ENCODE measurements at regions not wholly inside any gene's neighbourhood (a gene's known extent, or its start where the extent isn't known, plus 50 kb on each side); places are given as distances from the start of the nearest gene placed in this dataset.
A peak's percentile ranks its signal among the peaks of the same experiment; 100 is the strongest.

- H3K27me3 ChIP-seq (ENCODE audit: control insufficient read depth, insufficient read depth, low read length): no peaks in the 10 kb centered on the region
- DNase-seq (ENCODE audit: low read depth): peak; percentile 85
- no peaks in the 10 kb centered on the region for H3K36me3 ChIP-seq (ENCODE audit: control insufficient read depth, insufficient read depth, low read length)
- no peak overlapping the region for H3K4me3 ChIP-seq (ENCODE audit: low read depth, low read length)
- TF ChIP-seq, protein P1, sequence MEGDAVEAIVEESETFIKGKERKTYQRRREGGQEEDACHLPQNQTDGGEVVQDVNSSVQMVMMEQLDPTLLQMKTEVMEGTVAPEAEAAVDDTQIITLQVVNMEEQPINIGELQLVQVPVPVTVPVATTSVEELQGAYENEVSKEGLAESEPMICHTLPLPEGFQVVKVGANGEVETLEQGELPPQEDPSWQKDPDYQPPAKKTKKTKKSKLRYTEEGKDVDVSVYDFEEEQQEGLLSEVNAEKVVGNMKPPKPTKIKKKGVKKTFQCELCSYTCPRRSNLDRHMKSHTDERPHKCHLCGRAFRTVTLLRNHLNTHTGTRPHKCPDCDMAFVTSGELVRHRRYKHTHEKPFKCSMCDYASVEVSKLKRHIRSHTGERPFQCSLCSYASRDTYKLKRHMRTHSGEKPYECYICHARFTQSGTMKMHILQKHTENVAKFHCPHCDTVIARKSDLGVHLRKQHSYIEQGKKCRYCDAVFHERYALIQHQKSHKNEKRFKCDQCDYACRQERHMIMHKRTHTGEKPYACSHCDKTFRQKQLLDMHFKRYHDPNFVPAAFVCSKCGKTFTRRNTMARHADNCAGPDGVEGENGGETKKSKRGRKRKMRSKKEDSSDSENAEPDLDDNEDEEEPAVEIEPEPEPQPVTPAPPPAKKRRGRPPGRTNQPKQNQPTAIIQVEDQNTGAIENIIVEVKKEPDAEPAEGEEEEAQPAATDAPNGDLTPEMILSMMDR (IDR thresholded peaks at IDR 0.05; ENCODE audit: insufficient read depth, low read length, poor library complexity, severe bottlenecking): no peak
These were observed 260.6 kb upstream of the NECTIN3 start for GRCh38 chr3:110811050-110811449.

DNA sequence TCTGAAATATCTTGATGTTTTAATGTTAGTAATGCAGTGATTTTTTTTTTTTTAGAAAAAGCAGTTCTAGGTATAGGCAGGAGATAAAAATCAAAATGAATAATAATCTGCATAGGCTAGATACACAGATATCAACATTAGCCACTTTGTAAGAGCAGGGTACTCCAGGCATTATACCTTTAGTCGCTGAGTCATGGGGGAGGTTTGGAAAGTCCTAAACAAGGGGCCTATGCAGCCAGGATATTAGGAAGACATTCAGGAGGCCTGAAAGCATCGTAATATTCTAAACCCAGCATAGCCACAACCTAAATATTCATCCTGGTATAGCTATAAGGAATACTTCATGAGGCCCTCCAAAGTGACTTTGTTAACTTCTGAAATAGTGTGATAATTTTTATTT, 258.1 kb upstream of the NECTIN3 start:
- no peaks in the 10 kb centered on the region for H3K36me3 ChIP-seq (ENCODE audit: control insufficient read depth, insufficient read depth, low read length)
- DNase-seq (ENCODE audit: low read depth): no peak
- TF ChIP-seq, protein P1 (IDR thresholded peaks at IDR 0.05; ENCODE audit: insufficient read depth, low read length, poor library complexity, severe bottlenecking): no peak
- H3K4me3 ChIP-seq (ENCODE audit: low read depth, low read length): no peak overlapping the region
- H3K27me3 ChIP-seq (ENCODE audit: control insufficient read depth, insufficient read depth, low read length): no peaks in the 10 kb centered on the region

DNA sequence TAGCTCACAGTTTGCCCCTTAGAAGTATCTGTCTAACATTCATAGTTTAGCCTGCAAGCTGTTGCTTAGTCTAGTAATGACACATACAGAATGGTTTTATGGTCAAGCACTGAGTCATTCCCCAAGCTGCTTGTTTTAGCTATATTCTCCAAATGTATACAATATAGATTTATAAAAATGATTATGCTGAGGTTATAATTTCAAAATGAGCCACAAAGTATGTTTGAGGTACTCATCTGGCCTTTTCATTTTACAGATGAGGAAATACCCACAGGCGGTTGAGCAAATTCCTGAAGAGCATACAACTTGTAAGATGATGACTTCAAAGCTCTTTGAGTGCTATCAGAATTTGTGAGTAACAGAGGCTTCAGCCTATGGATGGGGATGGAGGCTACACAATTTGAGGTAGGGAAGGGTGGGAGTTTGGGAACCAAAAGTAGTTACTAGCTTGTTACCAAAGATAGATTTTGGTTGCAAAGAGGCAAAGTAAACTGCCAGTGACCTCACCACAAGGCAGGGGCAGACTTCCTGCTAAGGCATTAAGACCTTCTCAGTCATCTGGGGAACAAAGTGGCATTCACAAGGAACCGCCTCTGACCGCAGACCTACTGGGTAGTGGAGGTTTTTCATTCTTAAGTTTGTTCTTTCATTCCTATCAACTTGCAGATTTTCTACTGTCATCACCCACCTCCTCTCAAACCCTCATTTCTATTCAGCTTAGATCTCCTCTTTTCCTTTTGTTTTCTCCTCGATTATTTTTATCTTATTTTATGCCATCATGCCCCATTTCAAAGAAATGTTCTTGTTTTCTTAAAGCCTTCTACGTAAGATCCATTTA, 257.2 kb upstream of the NECTIN3 start:
- peak; percentile 57 for DNase-seq (ENCODE audit: low read depth)
- TF ChIP-seq, protein P1 (IDR thresholded peaks at IDR 0.05; ENCODE audit: insufficient read depth, low read length, poor library complexity, severe bottlenecking): no peak
- Histone ChIP-seq H3K27me3 (ENCODE audit: control insufficient read depth, insufficient read depth, low read length) (no peaks in the 10 kb centered on the region), H3K4me3 (ENCODE audit: low read depth, low read length) (no peak overlapping the region), H3K36me3 (ENCODE audit: control insufficient read depth, insufficient read depth, low read length) (no peaks in the 10 kb centered on the region)

DNA sequence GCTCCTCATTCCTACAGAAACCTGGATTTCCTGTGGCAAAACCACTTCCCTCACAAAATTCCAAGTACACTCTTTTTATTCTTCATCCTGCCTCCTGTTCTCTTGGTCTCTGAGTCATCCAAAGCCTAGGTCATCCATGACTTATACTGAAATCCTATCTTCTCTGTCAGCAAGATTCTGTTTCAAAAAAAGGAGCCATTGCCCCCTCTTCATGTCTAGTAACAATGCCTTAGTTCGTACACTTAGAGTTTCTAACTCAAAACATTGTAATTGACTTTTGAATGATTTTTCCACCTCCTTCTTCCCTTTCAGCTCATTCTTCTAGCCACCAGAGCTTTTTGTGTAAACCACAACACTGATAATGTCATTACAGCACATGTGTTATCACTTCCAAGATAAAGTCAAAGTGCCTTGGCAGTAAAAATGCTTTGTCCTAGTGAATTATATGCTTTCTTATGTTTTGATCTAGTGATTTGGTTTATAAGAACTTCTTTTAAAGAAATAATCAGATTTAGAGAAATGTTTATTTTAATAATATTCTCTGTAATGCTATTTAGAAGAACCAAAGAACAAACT, 256.5 kb upstream of the NECTIN3 start:
- no peak overlapping the region for H3K4me3 ChIP-seq (ENCODE audit: low read depth, low read length)
- DNase-seq (ENCODE audit: low read depth): peak; percentile 52
- no peaks in the 10 kb centered on the region for H3K27me3 ChIP-seq (ENCODE audit: control insufficient read depth, insufficient read depth, low read length)
- no peaks in the 10 kb centered on the region for H3K36me3 ChIP-seq (ENCODE audit: control insufficient read depth, insufficient read depth, low read length)
- TF ChIP-seq, protein P1 (IDR thresholded peaks at IDR 0.05; ENCODE audit: insufficient read depth, low read length, poor library complexity, severe bottlenecking): no peak

DNA sequence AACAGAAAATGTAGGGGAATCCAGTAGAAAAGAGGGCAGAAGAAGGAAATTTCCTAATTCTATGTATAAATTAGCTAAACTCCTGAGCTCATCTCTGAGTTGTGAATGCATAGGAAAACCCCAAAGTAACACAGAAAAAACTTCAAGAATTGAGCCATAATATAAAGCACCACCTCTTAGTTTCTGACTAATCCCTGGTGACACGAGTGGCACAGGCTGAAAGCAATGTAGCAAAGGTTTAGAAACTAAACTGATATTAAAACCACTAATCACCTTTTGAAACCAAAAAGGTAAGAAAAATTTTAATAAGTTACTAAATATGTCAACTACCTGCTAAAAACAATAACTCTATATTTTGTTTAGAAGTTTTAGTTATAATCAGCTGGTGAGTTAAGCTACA, 255.6 kb upstream of the NECTIN3 start:
- TF ChIP-seq, protein P1 (IDR thresholded peaks at IDR 0.05; ENCODE audit: insufficient read depth, low read length, poor library complexity, severe bottlenecking): no peak
- no peak for DNase-seq (ENCODE audit: low read depth)
- H3K27me3 ChIP-seq (ENCODE audit: control insufficient read depth, insufficient read depth, low read length): no peaks in the 10 kb centered on the region
- H3K4me3 ChIP-seq (ENCODE audit: low read depth, low read length): no peak overlapping the region
- no peaks in the 10 kb centered on the region for H3K36me3 ChIP-seq (ENCODE audit: control insufficient read depth, insufficient read depth, low read length)

Data from kidney epithelial cell (primary cell).